HFFc6 (cell line): ENCODE measurements at regions not wholly inside any gene's neighbourhood (a gene's known extent, or its start where the extent isn't known, plus 50 kb on each side); places are given as distances from the start of the nearest gene placed in this dataset.

Experiments
- DNase-seq: peaks from one replicate; pipeline ENCODE4 v3.0.0-alpha.2; 2018
- H3K27ac Mint-ChIP-seq: 2 replicates; pipeline ENCODE4 v1.8.0; 2020; ENCODE audit warnings: mild to moderate bottlenecking, mixed read lengths
- H3K27me3 Mint-ChIP-seq: 2 replicates; pipeline ENCODE4 v1.8.0; 2021; ENCODE audit warnings: mild to moderate bottlenecking, moderate library complexity, mixed read lengths; ENCODE audit not compliant: insufficient read depth
- H3K36me3 Mint-ChIP-seq: 2 replicates; pipeline ENCODE4 v1.8.0; 2021; ENCODE audit warnings: low read depth, mixed read lengths
- H3K4me1 Mint-ChIP-seq: 2 replicates; pipeline ENCODE4 v1.8.0; 2020; ENCODE audit warnings: low read depth, mixed read lengths
- H3K4me3 Mint-ChIP-seq: 2 replicates; pipeline ENCODE4 v1.8.0; 2020; ENCODE audit warnings: mild to moderate bottlenecking, moderate library complexity, mixed read lengths
- H3K9me3 Mint-ChIP-seq: 2 replicates; pipeline ENCODE4 v1.8.0; 2020; ENCODE audit warnings: mild to moderate bottlenecking, mixed read lengths
- TF ChIP-seq, protein P1 (sequence below): fragments of 200-600 bp; sonication (generic); IDR thresholded peaks from 2 replicates; pipeline ENCODE4 v1.5.0; 2021; ENCODE audit warnings: antibody characterized with exemption, mild to moderate bottlenecking

- Mint-ChIP-seq H3K9me3 (no peaks in the 10 kb centered on the region; the same call in 1 of the 2 replicates), H3K27me3 (peaks cover 2% of the 10 kb centered on the region), H3K4me3 (no peak overlapping the region), H3K4me1 (no peaks in the 10 kb centered on the region; the same call in 1 of the 2 replicates), H3K27ac (no peak overlapping the region), H3K36me3 (no peaks in the 10 kb centered on the region)
- DNase-seq, result no peak
- TF ChIP-seq, protein P1, sequence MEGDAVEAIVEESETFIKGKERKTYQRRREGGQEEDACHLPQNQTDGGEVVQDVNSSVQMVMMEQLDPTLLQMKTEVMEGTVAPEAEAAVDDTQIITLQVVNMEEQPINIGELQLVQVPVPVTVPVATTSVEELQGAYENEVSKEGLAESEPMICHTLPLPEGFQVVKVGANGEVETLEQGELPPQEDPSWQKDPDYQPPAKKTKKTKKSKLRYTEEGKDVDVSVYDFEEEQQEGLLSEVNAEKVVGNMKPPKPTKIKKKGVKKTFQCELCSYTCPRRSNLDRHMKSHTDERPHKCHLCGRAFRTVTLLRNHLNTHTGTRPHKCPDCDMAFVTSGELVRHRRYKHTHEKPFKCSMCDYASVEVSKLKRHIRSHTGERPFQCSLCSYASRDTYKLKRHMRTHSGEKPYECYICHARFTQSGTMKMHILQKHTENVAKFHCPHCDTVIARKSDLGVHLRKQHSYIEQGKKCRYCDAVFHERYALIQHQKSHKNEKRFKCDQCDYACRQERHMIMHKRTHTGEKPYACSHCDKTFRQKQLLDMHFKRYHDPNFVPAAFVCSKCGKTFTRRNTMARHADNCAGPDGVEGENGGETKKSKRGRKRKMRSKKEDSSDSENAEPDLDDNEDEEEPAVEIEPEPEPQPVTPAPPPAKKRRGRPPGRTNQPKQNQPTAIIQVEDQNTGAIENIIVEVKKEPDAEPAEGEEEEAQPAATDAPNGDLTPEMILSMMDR, result no peak
Measured at GRCh38 chr13:22789027-22789593, 391.7 kb upstream of the SGCG start.

DNA sequence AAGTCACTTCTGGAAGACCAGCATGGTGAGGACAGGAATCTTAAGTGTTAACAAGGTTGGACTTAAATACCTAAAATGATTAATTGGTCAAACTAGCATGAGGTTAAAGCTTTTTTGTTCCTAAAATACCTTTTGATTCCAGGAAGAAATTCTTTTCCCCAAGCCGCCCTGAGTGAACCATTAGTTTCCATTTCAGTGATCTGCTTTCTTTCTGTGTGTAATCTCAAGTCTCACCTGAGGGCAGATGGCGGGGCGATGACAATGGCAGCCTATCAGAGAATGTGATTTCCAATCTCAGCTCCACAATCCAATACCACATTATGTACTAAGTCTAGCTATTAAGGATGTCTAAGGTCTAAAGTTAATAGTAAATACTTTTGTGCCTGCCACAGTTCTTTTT lies 390.9 kb upstream of the SGCG start:
- TF ChIP-seq, protein P1, result no peak
- DNase-seq, result no peak
- H3K27ac Mint-ChIP-seq, result no peak overlapping the region
- H3K4me3 Mint-ChIP-seq, result no peak overlapping the region
- H3K9me3 Mint-ChIP-seq, result no peaks in the 10 kb centered on the region; the same call in 1 of the 2 replicates
- no peaks in the 10 kb centered on the region; the same call in 1 of the 2 replicates for H3K4me1 Mint-ChIP-seq
- peaks cover 2% of the 10 kb centered on the region for H3K27me3 Mint-ChIP-seq
- H3K36me3 Mint-ChIP-seq, result no peaks in the 10 kb centered on the region

DNA sequence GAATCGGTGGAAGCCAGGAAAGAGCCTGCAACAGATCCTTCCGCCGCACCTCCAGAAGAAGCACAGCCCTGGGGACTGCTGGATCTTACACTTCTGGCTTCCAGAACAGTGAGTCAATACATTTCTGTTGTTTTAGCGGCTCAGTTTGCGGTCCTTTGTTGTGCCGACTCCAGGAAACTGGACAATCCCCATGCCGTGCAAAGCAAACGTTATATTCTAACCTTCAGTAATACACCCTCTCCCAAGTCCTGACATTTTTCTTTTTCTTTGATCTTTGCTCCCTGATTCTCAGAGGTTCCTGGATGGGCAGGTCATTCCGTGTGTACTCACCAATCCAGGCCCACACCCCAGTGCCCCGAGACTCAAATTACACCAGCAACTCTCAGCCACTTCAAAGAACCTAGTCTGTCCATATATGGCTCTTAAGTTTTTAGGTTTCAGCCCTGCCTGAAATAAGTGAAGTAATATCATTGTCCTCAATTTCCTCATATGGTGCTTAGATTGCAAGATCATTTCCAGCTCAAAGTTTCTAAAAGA lies 387.1 kb upstream of the SGCG start:
- no peak for DNase-seq
- Mint-ChIP-seq H3K9me3 (no peaks in the 10 kb centered on the region), H3K36me3 (no peaks in the 10 kb centered on the region), H3K27me3 (peaks cover 2% of the 10 kb centered on the region), H3K4me3 (no peak overlapping the region), H3K4me1 (no peaks in the 10 kb centered on the region; the same call in 1 of the 2 replicates), H3K27ac (no peak overlapping the region)
- TF ChIP-seq, protein P1, result no peak

DNA sequence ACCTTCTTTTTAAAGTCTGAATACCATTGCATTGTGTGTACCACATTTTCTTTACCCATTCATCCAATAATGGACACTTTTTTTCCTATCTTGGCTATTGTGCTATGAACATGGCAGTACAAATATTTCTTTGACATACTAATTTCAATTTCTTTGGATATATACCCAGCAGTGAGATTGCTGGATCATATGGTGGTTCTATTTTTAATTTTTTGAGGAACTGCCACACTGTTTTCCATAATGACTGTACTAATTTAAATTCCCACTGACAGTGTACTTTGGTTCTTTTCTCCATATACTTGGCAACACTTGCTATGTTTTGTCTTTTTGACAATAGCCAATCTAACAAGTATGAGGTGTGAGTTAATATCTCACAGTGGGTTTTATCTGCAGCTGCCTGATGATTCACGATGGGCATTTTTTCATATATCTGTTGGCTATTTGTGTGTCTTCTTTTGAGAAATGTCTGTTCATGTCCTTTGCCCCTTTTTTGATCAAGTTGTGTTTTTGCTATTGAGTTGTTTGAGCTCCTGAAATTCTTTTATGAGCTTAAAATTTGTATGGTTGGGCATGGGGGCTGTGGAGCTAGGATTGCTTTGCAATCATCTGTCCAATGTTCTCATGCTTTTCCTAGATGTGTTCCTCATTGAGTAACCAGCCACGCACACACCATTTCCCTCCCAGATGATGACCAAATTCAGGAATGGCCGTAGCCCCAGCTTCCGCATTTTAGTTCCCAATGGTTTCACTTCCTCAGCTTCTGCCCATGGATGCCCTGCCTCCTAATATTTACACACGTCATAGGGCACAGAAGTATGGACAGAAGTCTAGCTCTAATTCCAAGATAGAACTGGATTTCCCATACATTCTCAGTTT lies 380.0 kb upstream of the SGCG start:
- Mint-ChIP-seq H3K36me3 (no peaks in the 10 kb centered on the region), H3K4me1 (peaks cover 6% of the 10 kb centered on the region; the same call in 1 of the 2 replicates), H3K9me3 (no peaks in the 10 kb centered on the region; the same call in 1 of the 2 replicates), H3K27me3 (no peaks in the 10 kb centered on the region; the same call in 1 of the 2 replicates), H3K4me3 (peak overlapping the region; percentile 48), H3K27ac (no peak overlapping the region)
- peak; percentile 0 for DNase-seq
- TF ChIP-seq, protein P1, result no peak

DNA sequence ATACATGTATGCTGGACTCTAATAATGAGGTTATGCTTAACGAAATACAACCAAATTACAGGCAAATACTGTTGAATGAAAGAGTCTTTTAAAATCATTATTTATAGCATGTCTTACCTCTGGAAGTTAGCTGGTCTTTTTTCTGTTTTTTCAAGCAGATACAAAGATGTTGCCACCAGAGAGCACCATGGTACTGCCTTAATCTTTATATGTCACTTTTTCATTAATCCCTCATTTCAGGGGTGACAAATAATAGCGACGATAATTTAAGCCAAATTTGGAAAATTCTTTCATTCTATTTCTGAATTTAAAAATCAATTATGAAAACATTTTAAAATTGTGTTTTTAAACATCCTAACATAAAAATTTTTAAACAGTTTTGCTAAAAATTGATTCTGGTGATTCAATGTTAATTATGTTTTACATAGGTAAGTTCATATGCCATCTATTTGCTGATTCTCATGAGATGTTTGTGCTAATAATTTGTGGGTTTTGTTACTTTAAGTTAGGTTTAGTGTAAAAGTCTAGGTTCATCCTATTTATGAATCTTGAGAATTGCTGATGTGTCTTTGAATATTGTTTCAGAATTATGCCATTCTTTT lies 379.3 kb upstream of the SGCG start:
- Mint-ChIP-seq H3K9me3 (peaks cover 4% of the 10 kb centered on the region; the same call in 1 of the 2 replicates), H3K4me1 (peaks cover 6% of the 10 kb centered on the region; the same call in 1 of the 2 replicates), H3K36me3 (no peaks in the 10 kb centered on the region), H3K27ac (no peak overlapping the region), H3K4me3 (peak overlapping the region; percentile 48), H3K27me3 (no peaks in the 10 kb centered on the region; the same call in 1 of the 2 replicates)
- no peak for DNase-seq
- TF ChIP-seq, protein P1, result peak; percentile 42; the same call in 1 of the 2 replicates
